Keratinocyte (primary cell): ENCODE measurements at regions not wholly inside any gene's neighbourhood (a gene's known extent, or its start where the extent isn't known, plus 50 kb on each side); places are given as distances from the start of the nearest gene placed in this dataset.
"Not testable (repeated sequence)": the region's sequence is repeated elsewhere in the genome, so short reads cannot be mapped to it uniquely, and the experiment has no call there.

Experiments
- DNase-seq: peaks from one replicate; pipeline ENCODE4 v3.0.0-alpha.2; 2011; ENCODE audit warnings: low read depth, missing footprints, low spot score
- FAIRE-seq: peaks from 2 replicates; lab custom pipeline; 2011; peaks lifted over from hg19 to GRCh38; lab: Jason Lieb, UNC
- H2AFZ ChIP-seq: 2 replicates; pipeline ENCODE4 v1.6.0; 2012; ENCODE audit warnings: low read length, control low read depth, inconsistent platforms; ENCODE audit not compliant: control insufficient read depth
- H3K27ac ChIP-seq: 2 replicates; pipeline ENCODE4 v1.5.1; 2011; ENCODE audit warnings: low read length; ENCODE audit not compliant: control insufficient read depth, insufficient read depth
- H3K27me3 ChIP-seq: 3 replicates; pipeline ENCODE4 v1.6.0; 2011; ENCODE audit warnings: low read length; ENCODE audit not compliant: control insufficient read depth, insufficient read depth; ENCODE audit errors: extremely low read depth
- H3K36me3 ChIP-seq, 2 experiments: 2 replicates in 1 of 2; 3 replicates in 1 of 2; pipeline ENCODE4 v1.5.1; 2011; ENCODE audit warnings: low read length in 2 of 2, mild to moderate bottlenecking in 1 of 2; ENCODE audit not compliant: control insufficient read depth in 2 of 2, insufficient read depth in 2 of 2; ENCODE audit errors: extremely low read depth in 1 of 2
- H3K4me1 ChIP-seq: 3 replicates; pipeline ENCODE4 v1.5.1; 2011; ENCODE audit warnings: low read length; ENCODE audit not compliant: control insufficient read depth, insufficient read depth; ENCODE audit errors: extremely low read depth
- H3K4me2 ChIP-seq: 3 replicates; pipeline ENCODE4 v1.6.0; 2011; ENCODE audit warnings: low read depth, low read length; ENCODE audit not compliant: control insufficient read depth, insufficient read depth; ENCODE audit errors: extremely low read depth
- H3K4me3 ChIP-seq, 3 experiments: fragments of 200-600 bp in 1 of 3; sonication (generic) in 1 of 3; 2 replicates in 2 of 3; 3 replicates in 1 of 3; pipeline ENCODE4 v1.5.1; 2011 to 2016; ENCODE audit warnings: low read length in 3 of 3, mild to moderate bottlenecking in 3 of 3, control low read depth in 2 of 3, inconsistent platforms in 1 of 3, low read depth in 1 of 3, mixed read lengths in 1 of 3, mixed run types in 1 of 3, moderate library complexity in 1 of 3; ENCODE audit not compliant: control insufficient read depth in 2 of 3, insufficient read depth in 2 of 3; ENCODE audit errors: extremely low read depth in 1 of 3
- H3K79me2 ChIP-seq: 2 replicates; pipeline ENCODE4 v1.6.0; 2012; ENCODE audit warnings: low read length; ENCODE audit not compliant: control insufficient read depth, insufficient read depth
- H3K9ac ChIP-seq: 3 replicates; pipeline ENCODE4 v1.6.0; 2011; ENCODE audit warnings: low read length; ENCODE audit not compliant: control insufficient read depth, insufficient read depth; ENCODE audit errors: extremely low read depth
- H3K9me1 ChIP-seq: 3 replicates; pipeline ENCODE4 v1.6.0; 2011; ENCODE audit warnings: low read length; ENCODE audit not compliant: control insufficient read depth, insufficient read depth; ENCODE audit errors: extremely low read depth
- H3K9me3 ChIP-seq: 2 replicates; pipeline ENCODE4 v1.5.1; 2012; ENCODE audit warnings: low read depth, low read length; ENCODE audit not compliant: control insufficient read depth
- H4K20me1 ChIP-seq: 3 replicates; pipeline ENCODE4 v1.6.0; 2011; ENCODE audit warnings: low read length; ENCODE audit not compliant: control insufficient read depth, insufficient read depth; ENCODE audit errors: extremely low read depth
- EZH2 ChIP-seq: IDR thresholded peaks from one replicate; pipeline ENCODE4 v1.6.1; 2012; ENCODE audit warnings: inconsistent platforms, mild to moderate bottlenecking, low read length, moderate library complexity
- dilution Hi-C: fragments of 300-500 bp; cut with MboI; formaldehyde crosslinking; loops from one replicate; pipeline ENCODE4 v1.7.0; 2020; ENCODE audit warnings: low sequenced_read_pairs; ENCODE audit not compliant: extremely low pct_ligation_motif_present
- TF ChIP-seq, protein P1 (sequence below), 3 experiments: IDR thresholded peaks in 1 of 3; conservative IDR thresholded peaks in 1 of 3; optimal IDR thresholded peaks in 1 of 3; 2 replicates in 2 of 3; 3 replicates in 1 of 3; pipeline versions ENCODE3 to v1.5.1; 2011; ENCODE audit warnings: low read length in 3 of 3, mild to moderate bottlenecking in 3 of 3, moderate library complexity in 2 of 3, control low read depth in 1 of 3, inconsistent platforms in 1 of 3; ENCODE audit not compliant: insufficient read depth in 2 of 3; ENCODE audit errors: extremely low read depth in 1 of 3

DNA sequence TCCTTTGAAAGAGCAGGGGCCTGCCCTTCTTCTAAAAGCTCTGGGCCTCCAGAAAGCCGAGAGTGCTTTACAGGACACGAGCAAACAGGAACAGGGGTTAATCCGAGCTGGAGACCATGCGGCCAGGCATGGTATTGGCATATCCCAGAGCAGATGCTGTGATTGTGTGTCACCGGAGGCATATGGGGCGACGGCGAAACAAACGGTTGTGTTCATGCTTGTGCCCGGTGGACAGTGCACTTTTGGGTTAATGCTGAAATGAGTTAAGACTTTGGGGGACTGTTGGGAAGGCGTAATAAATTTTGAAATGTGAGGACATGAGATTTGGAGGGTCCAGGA is 1088.7 kb upstream of the DEFB115 start:
- Histone ChIP-seq H3K79me2 (no peaks in the 10 kb centered on the region), H4K20me1 (no peaks in the 10 kb centered on the region), H3K27ac (no peak overlapping the region), H3K9me1 (no peaks in the 10 kb centered on the region), H2AFZ (no peak overlapping the region), H3K9me3 (peaks cover 6% of the 10 kb centered on the region), H3K36me3 (no peaks in the 10 kb centered on the region), H3K9ac (no peak overlapping the region), H3K27me3 (no peaks in the 10 kb centered on the region), H3K4me2 (no peak overlapping the region), H3K4me3 (no peak overlapping the region), H3K4me1 (no peaks in the 10 kb centered on the region)
- TF ChIP-seq EZH2 = no peak
- TF ChIP-seq, protein P1, sequence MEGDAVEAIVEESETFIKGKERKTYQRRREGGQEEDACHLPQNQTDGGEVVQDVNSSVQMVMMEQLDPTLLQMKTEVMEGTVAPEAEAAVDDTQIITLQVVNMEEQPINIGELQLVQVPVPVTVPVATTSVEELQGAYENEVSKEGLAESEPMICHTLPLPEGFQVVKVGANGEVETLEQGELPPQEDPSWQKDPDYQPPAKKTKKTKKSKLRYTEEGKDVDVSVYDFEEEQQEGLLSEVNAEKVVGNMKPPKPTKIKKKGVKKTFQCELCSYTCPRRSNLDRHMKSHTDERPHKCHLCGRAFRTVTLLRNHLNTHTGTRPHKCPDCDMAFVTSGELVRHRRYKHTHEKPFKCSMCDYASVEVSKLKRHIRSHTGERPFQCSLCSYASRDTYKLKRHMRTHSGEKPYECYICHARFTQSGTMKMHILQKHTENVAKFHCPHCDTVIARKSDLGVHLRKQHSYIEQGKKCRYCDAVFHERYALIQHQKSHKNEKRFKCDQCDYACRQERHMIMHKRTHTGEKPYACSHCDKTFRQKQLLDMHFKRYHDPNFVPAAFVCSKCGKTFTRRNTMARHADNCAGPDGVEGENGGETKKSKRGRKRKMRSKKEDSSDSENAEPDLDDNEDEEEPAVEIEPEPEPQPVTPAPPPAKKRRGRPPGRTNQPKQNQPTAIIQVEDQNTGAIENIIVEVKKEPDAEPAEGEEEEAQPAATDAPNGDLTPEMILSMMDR (optimal IDR thresholded peaks at IDR 0.05 in 1 of 3, IDR thresholded peaks at IDR 0.05 in 1 of 3, conservative IDR thresholded peaks at IDR 0.05 in 1 of 3; ENCODE audit: extremely low read depth in 1 of 3, insufficient read depth in 2 of 3, low read length in 3 of 3) = no peak
- FAIRE-seq = no peak
- dilution Hi-C loops = no loop called here
- no peak for DNase-seq

DNA sequence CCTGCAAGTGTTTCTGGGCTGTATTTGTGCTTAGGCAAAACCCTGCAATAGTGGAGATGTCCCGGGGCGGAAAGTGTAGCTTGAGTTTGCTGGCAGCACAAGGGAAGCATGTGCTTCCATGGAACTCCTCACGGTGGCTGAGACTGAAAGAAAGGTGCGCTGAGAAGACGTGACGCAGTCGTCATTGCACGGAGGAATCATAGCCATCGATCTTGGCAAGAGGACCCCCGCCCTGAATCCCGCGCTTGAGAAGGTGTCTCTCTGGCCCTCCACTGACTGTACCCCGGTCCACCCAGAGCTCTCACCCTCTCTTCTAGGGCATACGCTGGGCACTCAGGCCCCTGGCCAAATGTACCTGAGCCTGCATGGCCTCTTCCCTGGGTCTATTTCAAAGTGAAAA is 1081.8 kb upstream of the DEFB115 start:
- Histone ChIP-seq H3K4me3 (no peak overlapping the region), H3K79me2 (no peaks in the 10 kb centered on the region), H3K9ac (no peak overlapping the region), H3K27me3 (no peaks in the 10 kb centered on the region), H4K20me1 (no peaks in the 10 kb centered on the region), H3K9me1 (no peaks in the 10 kb centered on the region), H2AFZ (no peak overlapping the region), H3K4me2 (no peak overlapping the region), H3K27ac (no peak overlapping the region), H3K9me3 (no peaks in the 10 kb centered on the region), H3K36me3 (no peaks in the 10 kb centered on the region), H3K4me1 (no peaks in the 10 kb centered on the region)
- dilution Hi-C loops = no loop called here
- no peak for DNase-seq
- TF ChIP-seq, protein P1 (optimal IDR thresholded peaks at IDR 0.05 in 1 of 3, IDR thresholded peaks at IDR 0.05 in 1 of 3, conservative IDR thresholded peaks at IDR 0.05 in 1 of 3; ENCODE audit: extremely low read depth in 1 of 3, insufficient read depth in 2 of 3, low read length in 3 of 3) = no peak
- no peak for TF ChIP-seq EZH2
- no peak for FAIRE-seq

DNA sequence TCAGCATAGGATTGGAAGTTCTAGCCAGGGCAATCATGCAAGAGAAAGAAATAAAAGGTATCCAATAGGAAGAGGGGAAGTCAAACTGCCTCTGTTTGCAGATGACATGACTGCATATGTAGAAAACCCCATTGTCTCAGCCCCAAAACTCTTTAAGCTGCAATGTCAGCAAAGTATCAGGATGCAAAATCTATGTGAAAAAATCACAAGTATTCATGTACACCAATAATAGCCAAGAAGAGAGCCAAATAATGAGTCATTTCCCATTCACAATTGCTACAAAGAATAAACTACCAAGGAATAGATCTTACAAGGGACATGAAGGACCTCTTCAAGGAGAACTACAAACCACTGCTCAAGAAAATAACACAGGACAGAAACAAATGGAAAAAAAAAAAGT is 1074.3 kb upstream of the DEFB115 start:
- H3K4me2 ChIP-seq, FAIRE-seq, dilution Hi-C loops: not testable (repeated sequence)

DNA sequence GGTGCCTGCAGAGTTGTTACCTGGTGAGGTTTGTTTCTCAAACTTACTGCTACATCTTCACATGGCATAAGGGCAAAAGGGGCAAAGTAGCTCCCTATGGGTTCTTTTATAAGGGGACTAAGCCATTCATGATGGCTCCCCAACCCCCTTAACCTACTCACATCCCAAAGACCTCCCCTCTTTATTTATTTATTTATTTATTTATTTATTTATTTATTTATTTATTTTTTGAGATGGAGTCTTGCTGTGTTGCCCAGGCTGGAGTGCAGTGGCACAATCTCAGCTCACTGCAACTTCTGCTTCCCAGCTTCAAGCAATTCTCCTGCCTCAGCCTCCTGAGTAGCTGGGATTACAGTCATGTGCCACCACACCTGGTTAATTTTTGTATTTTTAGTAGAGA is 1065.7 kb upstream of the DEFB115 start:
- H3K9me1 ChIP-seq, H3K36me3 ChIP-seq, H3K4me1 ChIP-seq, H3K9me3 ChIP-seq, H3K4me3 ChIP-seq, DNase-seq, H3K27ac ChIP-seq, FAIRE-seq, H3K9ac ChIP-seq, H3K27me3 ChIP-seq, H3K79me2 ChIP-seq, H2AFZ ChIP-seq, H4K20me1 ChIP-seq, dilution Hi-C loops, H3K4me2 ChIP-seq: not testable (repeated sequence)

More for the DNA sequence above, 1074.3 kb upstream of the DEFB115 start:
- not testable (repeated sequence) for H3K4me3 ChIP-seq, DNase-seq, H4K20me1 ChIP-seq, H3K9me3 ChIP-seq, H3K27ac ChIP-seq, H3K27me3 ChIP-seq, H3K36me3 ChIP-seq, H3K9ac ChIP-seq, H3K79me2 ChIP-seq, H2AFZ ChIP-seq, H3K4me1 ChIP-seq, H3K9me1 ChIP-seq
